SK-N-SH (cell line): ENCODE measurements at regions not wholly inside any gene's neighbourhood (a gene's known extent, or its start where the extent isn't known, plus 50 kb on each side); places are given as distances from the start of the nearest gene placed in this dataset.

Experiments used
- CTCF ChIA-PET: fragments of 300-600, 350-600 bp; formaldehyde crosslinking; extraction: SDS; loops from one replicate; lab custom pipeline; 2021; lab: Yijun Ruan, JAX
- POLR2A ChIA-PET: fragments of 350-600 bp; sonication (Branson Sonifier 250); formaldehyde crosslinking; extraction: SDS; loops from one replicate; lab custom pipeline; 2020; ENCODE audit warnings: antibody characterized with exemption, inconsistent platforms; lab: Yijun Ruan, JAX
- DNase-seq: peaks from one replicate; pipeline ENCODE4 v3.0.0; 2012
- H2AFZ ChIP-seq: fragments of 200-600 bp; sonication (generic); 2 replicates; pipeline ENCODE4 v1.8.1; 2016; ENCODE audit warnings: antibody characterized with exemption, mild to moderate bottlenecking, low read depth
- H3F3A ChIP-seq: fragments of 200-600 bp; sonication (generic); replicated peaks from 2 replicates; pipeline ENCODE3; 2016; ENCODE audit warnings: antibody characterized with exemption, mild to moderate bottlenecking; ENCODE audit not compliant: insufficient read depth
- H3K27ac ChIP-seq, 2 experiments: fragments of 200-500 bp in 1 of 2; fragments of 200-600 bp in 1 of 2; sonication (Bioruptor generic) in 1 of 2; sonication (generic), shearing (Covaris generic) in 1 of 2; 2 replicates each; pipeline versions ENCODE4 v1.5.1 to v1.6.1; 2014 to 2016; ENCODE audit warnings: low read depth in 2 of 2, inconsistent platforms in 1 of 2, low read length in 1 of 2, mild to moderate bottlenecking in 1 of 2, mixed read lengths in 1 of 2
- H3K27me3 ChIP-seq: fragments of 200-600 bp; sonication (generic), shearing (Covaris generic); 2 replicates; pipeline ENCODE4 v1.6.1; 2016; ENCODE audit warnings: mixed run types; ENCODE audit not compliant: insufficient read depth
- H3K36me3 ChIP-seq, 2 experiments: fragments of 200-500 bp in 1 of 2; fragments of 200-600 bp in 1 of 2; sonication (Bioruptor generic) in 1 of 2; sonication (generic) in 1 of 2; replicated peaks in 1 of 2; 2 replicates each; pipeline versions ENCODE3 to v1.5.1; 2014 to 2016; ENCODE audit warnings: low read length in 1 of 2, mild to moderate bottlenecking in 1 of 2; ENCODE audit not compliant: insufficient read depth in 2 of 2, control insufficient read depth in 1 of 2
- H3K4me1 ChIP-seq, 2 experiments: fragments of 200-500 bp in 1 of 2; fragments of 200-600 bp in 1 of 2; sonication (Bioruptor generic) in 1 of 2; sonication (generic), shearing (Covaris generic) in 1 of 2; 2 replicates each; pipeline versions ENCODE4 v1.5.1 to v1.6.1; 2014 to 2016; ENCODE audit warnings: low read depth in 1 of 2, low read length in 1 of 2, mixed run types in 1 of 2; ENCODE audit not compliant: insufficient read depth in 2 of 2, control insufficient read depth in 1 of 2
- H3K4me2 ChIP-seq: fragments of 200-600 bp; sonication (generic), shearing (Covaris generic); 2 replicates; pipeline ENCODE4 v1.6.1; 2017; ENCODE audit warnings: mixed run types
- H3K4me3 ChIP-seq, 2 experiments: fragments of 200-500 bp in 1 of 2; fragments of 200-600 bp in 1 of 2; sonication (Bioruptor generic) in 1 of 2; sonication (generic), shearing (Covaris generic) in 1 of 2; 2 replicates each; pipeline versions ENCODE4 v1.5.1 to v1.8.1; 2014 to 2016; ENCODE audit warnings: low read depth in 2 of 2, inconsistent platforms in 1 of 2, low read length in 1 of 2, mild to moderate bottlenecking in 1 of 2, mixed read lengths in 1 of 2, moderate library complexity in 1 of 2
- H3K79me2 ChIP-seq: fragments of 200-600 bp; sonication (generic); 2 replicates; pipeline ENCODE4 v1.8.1; 2017; ENCODE audit warnings: mild to moderate bottlenecking; ENCODE audit not compliant: insufficient read depth
- H3K9ac ChIP-seq: fragments of 200-600 bp; sonication (generic); 2 replicates; pipeline ENCODE4 v1.6.1; 2017; ENCODE audit warnings: mixed run types
- H3K9me2 ChIP-seq: fragments of 200-600 bp; sonication (generic); 2 replicates; pipeline ENCODE4 v1.6.1; 2017; ENCODE audit warnings: mixed run types
- H3K9me3 ChIP-seq: fragments of 200-600 bp; sonication (generic); 2 replicates; pipeline ENCODE4 v1.6.1; 2017; ENCODE audit warnings: mixed run types, mild to moderate bottlenecking, moderate library complexity
- H4K20me1 ChIP-seq: fragments of 200-600 bp; sonication (generic); 2 replicates; pipeline ENCODE4 v1.6.1; 2017; ENCODE audit warnings: mild to moderate bottlenecking, mixed run types; ENCODE audit not compliant: insufficient read depth
- ELF1 ChIP-seq: IDR thresholded peaks from 2 replicates; pipeline ENCODE4 v1.4.0; 2012
- EP300 ChIP-seq, 2 experiments: IDR thresholded peaks; 2 replicates each; pipeline versions ENCODE4 v1.4.0 to v1.6.1; 2012; ENCODE audit warnings: borderline replicate concordance in 1 of 2, low read depth in 1 of 2, low read length in 1 of 2
- FOXM1 ChIP-seq: IDR thresholded peaks from 2 replicates; pipeline ENCODE4 v1.4.0; 2012; ENCODE audit warnings: low read depth, mild to moderate bottlenecking
- GATA2 ChIP-seq: sonication (generic); formaldehyde crosslinking; IDR thresholded peaks from 2 replicates; pipeline ENCODE4 v1.5.0; 2020; ENCODE audit warnings: mild to moderate bottlenecking, missing genetic modification reagents
- JUND ChIP-seq: IDR thresholded peaks from 2 replicates; pipeline ENCODE4 v1.4.0; 2012
- MEF2A ChIP-seq: IDR thresholded peaks from 2 replicates; pipeline ENCODE4 v1.4.0; 2012; ENCODE audit warnings: low read depth, borderline replicate concordance
- NFIC ChIP-seq: IDR thresholded peaks from 2 replicates; pipeline ENCODE4 v1.4.0; 2012; ENCODE audit warnings: borderline replicate concordance
- RAD21 ChIP-seq: IDR thresholded peaks from 2 replicates; pipeline ENCODE4 v1.6.1; 2012; ENCODE audit warnings: mild to moderate bottlenecking, low read length
- RCOR1 ChIP-seq: fragments of 150-350 bp; IDR thresholded peaks from 2 replicates; pipeline ENCODE4 v1.6.1; 2017; ENCODE audit warnings: antibody characterized with exemption, low read length
- TCF12 ChIP-seq: IDR thresholded peaks from 2 replicates; pipeline ENCODE4 v1.4.0; 2012
- WGBS: methylation state at CpG from one replicate; pipeline ENCODE4 v1.1.6; 2017; ENCODE audit warnings: low lambda C conversion rate; 5-methylcytosine and 5-hydroxymethylcytosine counted together
- TF ChIP-seq, protein P1 (sequence below): fragments of 150-350 bp; IDR thresholded peaks from 2 replicates; pipeline ENCODE4 v1.6.1; 2017; ENCODE audit warnings: antibody characterized with exemption, low read length, low read depth, borderline replicate concordance
- TF ChIP-seq, protein P2 (sequence below): fragments of 150-350 bp; IDR thresholded peaks from 2 replicates; pipeline ENCODE4 v1.6.1; 2016; ENCODE audit warnings: mild to moderate bottlenecking, low read depth, low read length
- TF ChIP-seq, protein P3 (sequence below): IDR thresholded peaks from 2 replicates; pipeline ENCODE4 v1.6.1; 2012; ENCODE audit warnings: mild to moderate bottlenecking, low read depth, low read length, moderate library complexity

DNA sequence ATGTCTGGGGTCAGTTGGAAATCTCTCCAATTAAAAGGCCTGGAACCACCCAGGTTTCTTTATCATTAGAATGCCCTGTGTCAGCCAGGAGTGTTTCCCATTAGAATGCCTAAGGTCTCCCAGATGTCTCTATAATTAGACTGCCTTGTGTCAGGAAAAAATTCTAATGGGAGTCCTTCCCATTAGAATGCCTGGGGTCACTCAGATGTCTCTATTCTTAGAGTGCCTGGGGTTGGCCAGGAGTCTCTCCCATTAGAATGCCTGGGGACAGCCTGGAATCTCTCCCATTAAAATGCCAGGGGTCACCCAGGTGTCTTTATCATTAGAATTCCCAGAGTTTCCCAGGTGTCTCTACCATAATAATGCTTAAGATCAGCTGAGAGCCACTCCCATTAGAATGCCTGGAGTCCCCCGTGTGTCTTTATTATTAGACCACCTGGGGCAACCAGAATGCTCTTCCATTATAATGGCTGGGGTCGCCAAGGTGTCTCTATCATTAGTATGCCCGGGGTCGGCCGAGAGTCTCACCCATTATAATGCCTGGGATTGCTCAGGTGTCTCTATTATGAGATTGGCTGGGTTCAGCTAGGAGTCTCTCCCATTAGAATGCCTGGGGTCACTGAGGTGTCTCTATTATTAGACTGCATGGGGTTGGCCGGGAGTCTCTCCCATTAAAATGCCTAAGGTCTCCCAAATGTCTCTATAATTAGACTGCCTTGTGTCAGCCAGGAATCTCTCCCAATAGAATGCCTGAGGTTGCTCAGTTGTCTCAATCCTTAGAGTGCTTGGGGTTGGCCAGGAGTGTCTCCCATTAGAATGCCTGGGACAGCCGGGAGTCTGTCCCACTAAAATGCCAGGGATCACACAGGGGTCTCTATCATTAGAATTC lies 2254.6 kb downstream of the TP53TG3F start (continued):
- TF ChIP-seq EP300 (IDR thresholded peaks at IDR 0.05; ENCODE audit: borderline replicate concordance in 1 of 2, low read depth in 1 of 2, low read length in 1 of 2): no peak
- TF ChIP-seq ELF1: no peak
- no peak for TF ChIP-seq TCF12
- TF ChIP-seq, protein P1, sequence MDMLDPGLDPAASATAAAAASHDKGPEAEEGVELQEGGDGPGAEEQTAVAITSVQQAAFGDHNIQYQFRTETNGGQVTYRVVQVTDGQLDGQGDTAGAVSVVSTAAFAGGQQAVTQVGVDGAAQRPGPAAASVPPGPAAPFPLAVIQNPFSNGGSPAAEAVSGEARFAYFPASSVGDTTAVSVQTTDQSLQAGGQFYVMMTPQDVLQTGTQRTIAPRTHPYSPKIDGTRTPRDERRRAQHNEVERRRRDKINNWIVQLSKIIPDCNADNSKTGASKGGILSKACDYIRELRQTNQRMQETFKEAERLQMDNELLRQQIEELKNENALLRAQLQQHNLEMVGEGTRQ: no peak
- TF ChIP-seq, protein P2, sequence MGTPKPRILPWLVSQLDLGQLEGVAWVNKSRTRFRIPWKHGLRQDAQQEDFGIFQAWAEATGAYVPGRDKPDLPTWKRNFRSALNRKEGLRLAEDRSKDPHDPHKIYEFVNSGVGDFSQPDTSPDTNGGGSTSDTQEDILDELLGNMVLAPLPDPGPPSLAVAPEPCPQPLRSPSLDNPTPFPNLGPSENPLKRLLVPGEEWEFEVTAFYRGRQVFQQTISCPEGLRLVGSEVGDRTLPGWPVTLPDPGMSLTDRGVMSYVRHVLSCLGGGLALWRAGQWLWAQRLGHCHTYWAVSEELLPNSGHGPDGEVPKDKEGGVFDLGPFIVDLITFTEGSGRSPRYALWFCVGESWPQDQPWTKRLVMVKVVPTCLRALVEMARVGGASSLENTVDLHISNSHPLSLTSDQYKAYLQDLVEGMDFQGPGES: no peak
- TF ChIP-seq, all 33 proteins: peak for 0

DNA sequence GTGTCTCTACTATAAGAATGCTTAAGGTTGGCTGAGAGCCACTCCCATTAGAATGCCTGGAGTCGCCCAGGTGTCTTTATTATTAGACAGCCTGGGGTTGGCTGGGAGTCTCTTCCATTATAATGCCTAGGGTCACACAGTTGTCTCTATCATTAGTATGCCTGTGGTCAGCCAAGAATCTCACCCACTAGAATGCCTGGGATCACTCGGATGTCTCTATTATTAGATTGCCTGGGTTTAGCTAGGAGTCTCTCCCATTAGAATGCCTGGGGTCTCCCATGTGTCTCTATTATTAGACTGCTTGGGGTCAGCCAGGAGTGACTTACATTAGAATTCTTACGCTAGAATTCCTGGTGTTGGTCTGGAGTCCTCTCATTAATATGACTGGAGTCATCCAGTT lies 2255.3 kb downstream of the TP53TG3F start:
- H3K27ac ChIP-seq: no peak overlapping the region
- no peaks in the 10 kb centered on the region for H4K20me1 ChIP-seq
- no peaks in the 10 kb centered on the region for H3K79me2 ChIP-seq
- H3K9me3 ChIP-seq: no peaks in the 10 kb centered on the region
- H3F3A ChIP-seq: no peaks in the 10 kb centered on the region
- H2AFZ ChIP-seq: no peak overlapping the region
- no peaks in the 10 kb centered on the region for H3K27me3 ChIP-seq
- ChIA-PET POLR2A (no interaction called here), CTCF (no interaction called here)
- H3K4me1 ChIP-seq: no peaks in the 10 kb centered on the region
- no peak overlapping the region for H3K4me2 ChIP-seq
- H3K36me3 ChIP-seq: no peaks in the 10 kb centered on the region
- DNase-seq: no peak
- WGBS: 0% methylated on average over 3 of the region's 3 CpGs
- no peaks in the 10 kb centered on the region for H3K9me2 ChIP-seq
- TF ChIP-seq, protein P3, sequence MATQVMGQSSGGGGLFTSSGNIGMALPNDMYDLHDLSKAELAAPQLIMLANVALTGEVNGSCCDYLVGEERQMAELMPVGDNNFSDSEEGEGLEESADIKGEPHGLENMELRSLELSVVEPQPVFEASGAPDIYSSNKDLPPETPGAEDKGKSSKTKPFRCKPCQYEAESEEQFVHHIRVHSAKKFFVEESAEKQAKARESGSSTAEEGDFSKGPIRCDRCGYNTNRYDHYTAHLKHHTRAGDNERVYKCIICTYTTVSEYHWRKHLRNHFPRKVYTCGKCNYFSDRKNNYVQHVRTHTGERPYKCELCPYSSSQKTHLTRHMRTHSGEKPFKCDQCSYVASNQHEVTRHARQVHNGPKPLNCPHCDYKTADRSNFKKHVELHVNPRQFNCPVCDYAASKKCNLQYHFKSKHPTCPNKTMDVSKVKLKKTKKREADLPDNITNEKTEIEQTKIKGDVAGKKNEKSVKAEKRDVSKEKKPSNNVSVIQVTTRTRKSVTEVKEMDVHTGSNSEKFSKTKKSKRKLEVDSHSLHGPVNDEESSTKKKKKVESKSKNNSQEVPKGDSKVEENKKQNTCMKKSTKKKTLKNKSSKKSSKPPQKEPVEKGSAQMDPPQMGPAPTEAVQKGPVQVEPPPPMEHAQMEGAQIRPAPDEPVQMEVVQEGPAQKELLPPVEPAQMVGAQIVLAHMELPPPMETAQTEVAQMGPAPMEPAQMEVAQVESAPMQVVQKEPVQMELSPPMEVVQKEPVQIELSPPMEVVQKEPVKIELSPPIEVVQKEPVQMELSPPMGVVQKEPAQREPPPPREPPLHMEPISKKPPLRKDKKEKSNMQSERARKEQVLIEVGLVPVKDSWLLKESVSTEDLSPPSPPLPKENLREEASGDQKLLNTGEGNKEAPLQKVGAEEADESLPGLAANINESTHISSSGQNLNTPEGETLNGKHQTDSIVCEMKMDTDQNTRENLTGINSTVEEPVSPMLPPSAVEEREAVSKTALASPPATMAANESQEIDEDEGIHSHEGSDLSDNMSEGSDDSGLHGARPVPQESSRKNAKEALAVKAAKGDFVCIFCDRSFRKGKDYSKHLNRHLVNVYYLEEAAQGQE: no peak
- no peak for TF ChIP-seq MEF2A
- TF ChIP-seq GATA2 (CRISPR knock-in tag): no peak
- no peak for TF ChIP-seq FOXM1
- TF ChIP-seq NFIC: no peak
- no peak for TF ChIP-seq RAD21
- TF ChIP-seq JUND: no peak
- no peak for TF ChIP-seq RCOR1
- TF ChIP-seq EP300 (IDR thresholded peaks at IDR 0.05; ENCODE audit: borderline replicate concordance in 1 of 2, low read depth in 1 of 2, low read length in 1 of 2): no peak
- no peak overlapping the region for H3K9ac ChIP-seq
- no peak overlapping the region for H3K4me3 ChIP-seq
